SJSA1 (cell line): ENCODE measurements at regions not wholly inside any gene's neighbourhood (a gene's known extent, or its start where the extent isn't known, plus 50 kb on each side); places are given as distances from the start of the nearest gene placed in this dataset.
"Not testable (repeated sequence)": the region's sequence is repeated elsewhere in the genome, so short reads cannot be mapped to it uniquely, and the experiment has no call there.

Experiments used
- DNase-seq, 2 experiments: peaks; one replicate each; pipeline ENCODE4 v3.0.0-alpha.2; 2015 to 2020; ENCODE audit warnings: low spot score in 2 of 2, low read depth in 1 of 2
- H3K27ac ChIP-seq: fragments of 250-450 bp; sonication (Bioruptor Pico); 2 replicates; pipeline ENCODE4 v1.5.1; 2020; ENCODE audit warnings: mild to moderate bottlenecking, moderate library complexity
- H3K27me3 ChIP-seq: fragments of 250-450 bp; sonication (Bioruptor Pico); replicated peaks from 2 replicates; pipeline ENCODE4 v1.5.1; 2020; ENCODE audit warnings: mild to moderate bottlenecking, moderate library complexity
- H3K36me3 ChIP-seq: fragments of 250-450 bp; sonication (Bioruptor Pico); 2 replicates; pipeline ENCODE4 v1.5.1; 2020; ENCODE audit warnings: mild to moderate bottlenecking
- H3K4me1 ChIP-seq: fragments of 250-450 bp; sonication (Bioruptor Pico); replicated peaks from 2 replicates; pipeline ENCODE4 v1.6.1; 2021; ENCODE audit warnings: mild to moderate bottlenecking
- H3K4me3 ChIP-seq: fragments of 250-450 bp; sonication (Bioruptor Pico); 2 replicates; pipeline ENCODE4 v1.5.1; 2020; ENCODE audit warnings: mild to moderate bottlenecking
- H3K9me3 ChIP-seq: fragments of 250-450 bp; sonication (Bioruptor Pico); replicated peaks from 2 replicates; pipeline ENCODE4 v1.5.1; 2020; ENCODE audit warnings: mild to moderate bottlenecking

GRCh38 chr9:90485028-90485427 is 157.6 kb downstream of the DIRAS2 start:
- no peak overlapping the region for H3K4me3 ChIP-seq
- H3K27me3 ChIP-seq, result no peaks in the 10 kb centered on the region
- no peaks in the 10 kb centered on the region for H3K4me1 ChIP-seq
- no peak overlapping the region for H3K27ac ChIP-seq
- no peaks in the 10 kb centered on the region for H3K36me3 ChIP-seq
- DNase-seq, result no peak
- no peaks in the 10 kb centered on the region for H3K9me3 ChIP-seq

GRCh38 chr9:90489066-90489465 is 153.6 kb downstream of the DIRAS2 start:
- Histone ChIP-seq H3K27me3 (no peaks in the 10 kb centered on the region), H3K36me3 (no peaks in the 10 kb centered on the region), H3K9me3 (no peaks in the 10 kb centered on the region), H3K4me3 (no peak overlapping the region), H3K4me1 (no peaks in the 10 kb centered on the region), H3K27ac (no peak overlapping the region)
- no peak for DNase-seq

GRCh38 chr9:90499761-90500160 is 142.9 kb downstream of the DIRAS2 start:
- Histone ChIP-seq H3K27ac (no peak overlapping the region), H3K27me3 (no peaks in the 10 kb centered on the region), H3K4me3 (no peak overlapping the region), H3K36me3 (no peaks in the 10 kb centered on the region), H3K4me1 (no peaks in the 10 kb centered on the region), H3K9me3 (no peaks in the 10 kb centered on the region)
- no peak for DNase-seq

GRCh38 chr9:90502134-90502533 is 140.5 kb downstream of the DIRAS2 start:
- no peak overlapping the region for H3K27ac ChIP-seq

GRCh38 chr9:90504486-90504885 is 138.1 kb downstream of the DIRAS2 start:
- H3K4me1 ChIP-seq, result no peaks in the 10 kb centered on the region

More at GRCh38 chr9:90502134-90502533, 140.5 kb downstream of the DIRAS2 start:
- no peak overlapping the region for H3K4me3 ChIP-seq
- no peaks in the 10 kb centered on the region for H3K4me1 ChIP-seq
- H3K36me3 ChIP-seq, result no peaks in the 10 kb centered on the region
- H3K27me3 ChIP-seq, result no peaks in the 10 kb centered on the region
- DNase-seq, result no peak
- no peaks in the 10 kb centered on the region for H3K9me3 ChIP-seq

GRCh38 chr9:90505695-90506094 is 136.9 kb downstream of the DIRAS2 start:
- no peak for DNase-seq
- Histone ChIP-seq H3K4me1 (no peaks in the 10 kb centered on the region), H3K4me3 (no peak overlapping the region), H3K27ac (no peak overlapping the region), H3K27me3 (no peaks in the 10 kb centered on the region), H3K36me3 (no peaks in the 10 kb centered on the region), H3K9me3 (no peaks in the 10 kb centered on the region)

More at GRCh38 chr9:90504486-90504885, 138.1 kb downstream of the DIRAS2 start:
- no peak for DNase-seq
- H3K27me3 ChIP-seq, result no peaks in the 10 kb centered on the region
- H3K4me3 ChIP-seq, result no peak overlapping the region
- no peaks in the 10 kb centered on the region for H3K9me3 ChIP-seq
- no peak overlapping the region for H3K27ac ChIP-seq
- no peaks in the 10 kb centered on the region for H3K36me3 ChIP-seq

- DNase-seq, H3K36me3 ChIP-seq, H3K27ac ChIP-seq, H3K27me3 ChIP-seq, H3K4me1 ChIP-seq, H3K4me3 ChIP-seq, H3K9me3 ChIP-seq: not testable (repeated sequence)
Observed at GRCh38 chr9:90506402-90506801, 136.2 kb downstream of the DIRAS2 start.

GRCh38 chr9:90507621-90508020 is 135.0 kb downstream of the DIRAS2 start:
- no peak overlapping the region for H3K27ac ChIP-seq
- no peaks in the 10 kb centered on the region for H3K9me3 ChIP-seq
- no peak for DNase-seq
- no peak overlapping the region for H3K4me3 ChIP-seq
- H3K27me3 ChIP-seq, result no peaks in the 10 kb centered on the region
- H3K36me3 ChIP-seq, result no peaks in the 10 kb centered on the region
- no peaks in the 10 kb centered on the region for H3K4me1 ChIP-seq

GRCh38 chr9:90508940-90509339 is 133.7 kb downstream of the DIRAS2 start:
- Histone ChIP-seq H3K27me3 (no peaks in the 10 kb centered on the region), H3K4me3 (no peak overlapping the region), H3K9me3 (no peaks in the 10 kb centered on the region), H3K27ac (no peak overlapping the region), H3K4me1 (no peaks in the 10 kb centered on the region), H3K36me3 (no peaks in the 10 kb centered on the region)
- DNase-seq, result no peak

- Histone ChIP-seq H3K4me1 (no peaks in the 10 kb centered on the region), H3K27me3 (no peaks in the 10 kb centered on the region), H3K27ac (no peak overlapping the region), H3K36me3 (no peaks in the 10 kb centered on the region), H3K4me3 (no peak overlapping the region), H3K9me3 (no peaks in the 10 kb centered on the region)
- no peak for DNase-seq
Observed at GRCh38 chr9:90511711-90512110, 130.9 kb downstream of the DIRAS2 start.

- Histone ChIP-seq H3K36me3 (no peaks in the 10 kb centered on the region), H3K27ac (no peak overlapping the region), H3K27me3 (no peaks in the 10 kb centered on the region), H3K9me3 (no peaks in the 10 kb centered on the region), H3K4me1 (no peaks in the 10 kb centered on the region), H3K4me3 (no peak overlapping the region)
- no peak for DNase-seq
Observed at GRCh38 chr9:90514877-90515276, 127.7 kb downstream of the DIRAS2 start.

GRCh38 chr9:90515510-90515909 is 127.1 kb downstream of the DIRAS2 start:
- Histone ChIP-seq H3K4me3 (no peak overlapping the region), H3K9me3 (no peaks in the 10 kb centered on the region), H3K36me3 (no peaks in the 10 kb centered on the region), H3K27me3 (no peaks in the 10 kb centered on the region), H3K4me1 (no peaks in the 10 kb centered on the region), H3K27ac (no peak overlapping the region)
- DNase-seq, result no peak

GRCh38 chr9:90517103-90517502 is 125.5 kb downstream of the DIRAS2 start:
- Histone ChIP-seq H3K27ac (no peak overlapping the region), H3K4me3 (no peak overlapping the region), H3K9me3 (no peaks in the 10 kb centered on the region), H3K4me1 (no peaks in the 10 kb centered on the region), H3K27me3 (no peaks in the 10 kb centered on the region), H3K36me3 (no peaks in the 10 kb centered on the region)
- no peak for DNase-seq

GRCh38 chr9:90521811-90522570 is 120.6 kb downstream of the DIRAS2 start:
- Histone ChIP-seq H3K4me1 (no peaks in the 10 kb centered on the region), H3K4me3 (no peak overlapping the region), H3K36me3 (no peaks in the 10 kb centered on the region), H3K27ac (no peak overlapping the region), H3K27me3 (no peaks in the 10 kb centered on the region), H3K9me3 (no peaks in the 10 kb centered on the region)
- no peak for DNase-seq

GRCh38 chr9:90523958-90524357 is 118.7 kb downstream of the DIRAS2 start:
- Histone ChIP-seq H3K9me3 (no peaks in the 10 kb centered on the region), H3K27ac (no peak overlapping the region), H3K27me3 (no peaks in the 10 kb centered on the region), H3K4me1 (no peaks in the 10 kb centered on the region), H3K36me3 (no peaks in the 10 kb centered on the region), H3K4me3 (no peak overlapping the region)
- no peak for DNase-seq
